K562 (cell line): ENCODE measurements at regions not wholly inside any gene's neighbourhood (a gene's known extent, or its start where the extent isn't known, plus 50 kb on each side); places are given as distances from the start of the nearest gene placed in this dataset.

ENCODE experiments used
- ATAC-seq: fragments of 200-7000 bp; cut with Tn5 transposase; 3 replicates; pipeline ENCODE4 v1.9.1; 2020; ENCODE audit warnings: moderate library complexity
- BruUV-seq: library from RNA; stranded (reverse); fragments of 400-500 nt; replicated peaks from 2 replicates; lab custom pipeline; 2021; lab: Mats Ljungman, UMichigan
- CTCF ChIA-PET: fragments of 300-600 bp; formaldehyde crosslinking; extraction: SDS; loops from one replicate; lab custom pipeline; 2021; ENCODE audit warnings: low intra/inter-chr PET ratio; lab: Yijun Ruan, JAX
- POLR2A ChIA-PET: fragments of 300-600, 350-650 bp; sonication (Branson Sonifier 250); formaldehyde crosslinking; extraction: SDS; loops from one replicate; lab custom pipeline; 2021; ENCODE audit warnings: antibody characterized with exemption, inconsistent platforms; lab: Yijun Ruan, JAX
- DNase-seq, 4 experiments: peaks; one replicate each; pipeline versions ENCODE4 v3.0.0 to v3.0.0-alpha.2; 2011 to 2018; ENCODE audit warnings: low spot score in 3 of 4, mixed read lengths in 3 of 4; ENCODE audit errors: extremely low read depth in 1 of 4
- FAIRE-seq: peaks from 2 replicates; lab custom pipeline; 2011; peaks lifted over from hg19 to GRCh38; lab: Jason Lieb, UNC
- H2AFZ ChIP-seq: 2 replicates; pipeline ENCODE4 v1.6.0; 2011; ENCODE audit warnings: low read depth, low read length, control low read depth, inconsistent platforms
- H3K27ac ChIP-seq: fragments of 200-600 bp; 3 replicates; pipeline ENCODE4 v1.8.0; 2011; ENCODE audit warnings: low read depth, mild to moderate bottlenecking, control low read depth, inconsistent platforms, low read length, moderate library complexity, mixed read lengths; ENCODE audit errors: extremely low read depth
- H3K27me3 ChIP-seq, 2 experiments: fragments of 300-600 bp in 1 of 2; 2 replicates in 1 of 2; 3 replicates in 1 of 2; pipeline versions ENCODE4 v1.6.0 to v1.8.0; 2011; ENCODE audit warnings: inconsistent platforms in 2 of 2, low read length in 2 of 2, mild to moderate bottlenecking in 1 of 2, mixed read lengths in 1 of 2, moderate library complexity in 1 of 2; ENCODE audit not compliant: control insufficient read depth in 2 of 2, insufficient read depth in 2 of 2
- H3K36me3 ChIP-seq: fragments of 300-600 bp; 3 replicates; pipeline ENCODE4 v1.8.0; 2011; ENCODE audit warnings: mild to moderate bottlenecking, low read length, inconsistent platforms; ENCODE audit not compliant: control insufficient read depth, insufficient read depth
- H3K4me1 ChIP-seq, 2 experiments: fragments of 200-600 bp in 1 of 2; replicated peaks in 1 of 2; 2 replicates in 1 of 2; 3 replicates in 1 of 2; pipeline versions ENCODE4 v1.5.1 to v1.8.0; 2011; ENCODE audit warnings: inconsistent platforms in 2 of 2, low read length in 2 of 2, mild to moderate bottlenecking in 1 of 2, mixed read lengths in 1 of 2, moderate library complexity in 1 of 2; ENCODE audit not compliant: control insufficient read depth in 2 of 2, insufficient read depth in 2 of 2
- H3K4me2 ChIP-seq: 2 replicates; pipeline ENCODE4 v1.6.1; 2011; ENCODE audit warnings: low read length, control low read depth, inconsistent platforms, mixed read lengths; ENCODE audit not compliant: insufficient read depth
- H3K4me3 ChIP-seq: fragments of 200-600 bp; sonication (generic), shearing (Covaris generic); 2 replicates; pipeline ENCODE4 v1.5.1; 2016; ENCODE audit warnings: control low read depth, inconsistent platforms
- H3K79me2 ChIP-seq: fragments of 200-600 bp; 3 replicates; pipeline ENCODE4 v1.8.0; 2011; ENCODE audit warnings: low read length, inconsistent platforms; ENCODE audit not compliant: control insufficient read depth, insufficient read depth
- H3K9ac ChIP-seq, 2 experiments: 2 replicates each; pipeline versions ENCODE4 v1.6.0 to v1.6.1; 2011; ENCODE audit warnings: low read depth in 2 of 2, low read length in 2 of 2, control low read depth in 1 of 2, inconsistent platforms in 1 of 2, mild to moderate bottlenecking in 1 of 2, mixed read lengths in 1 of 2; ENCODE audit not compliant: insufficient read depth in 1 of 2
- H3K9me1 ChIP-seq: one replicate; pipeline ENCODE4 v1.6.0; 2011; ENCODE audit warnings: inconsistent platforms, mild to moderate bottlenecking, low read length, moderate library complexity; ENCODE audit not compliant: control insufficient read depth, insufficient read depth
- H3K9me3 ChIP-seq: replicated peaks from 2 replicates; pipeline ENCODE4 v1.5.1; 2011; ENCODE audit warnings: low read depth, low read length, inconsistent platforms; ENCODE audit not compliant: control insufficient read depth, insufficient read depth
- H4K20me1 ChIP-seq: replicated peaks from 2 replicates; pipeline ENCODE4 v1.6.1; 2011; ENCODE audit warnings: low read length, inconsistent platforms, mixed read lengths; ENCODE audit not compliant: control insufficient read depth, insufficient read depth
- GABPB2 ChIP-seq: fragments of 250-450 bp; sonication (Bioruptor Pico); conservative IDR thresholded peaks from 2 replicates; pipeline ENCODE4 v1.5.1; 2021; ENCODE audit warnings: mild to moderate bottlenecking
- HDAC2 ChIP-seq: fragments of 450-650 bp; IDR thresholded peaks from 2 replicates; pipeline ENCODE4 v1.6.1; 2016; ENCODE audit warnings: mild to moderate bottlenecking
- HSF4 ChIP-seq: fragments of 250-450 bp; sonication (Bioruptor Pico); IDR thresholded peaks from 2 replicates; pipeline ENCODE4 v2.1.2; 2022; ENCODE audit warnings: mild to moderate bottlenecking, moderate library complexity, borderline replicate concordance
- NFIC ChIP-seq: fragments of 450-650 bp; IDR thresholded peaks from 2 replicates; pipeline ENCODE4 v1.6.1; 2017; ENCODE audit warnings: mild to moderate bottlenecking, inconsistent platforms
- PPARD ChIP-seq: fragments of 250-450 bp; sonication (Bioruptor Pico); IDR thresholded peaks from 2 replicates; pipeline ENCODE4 v1.8.0; 2022; ENCODE audit warnings: inconsistent platforms, mild to moderate bottlenecking, moderate library complexity
- ZNF174 ChIP-seq: fragments of 250-450 bp; sonication (Bioruptor Pico); IDR thresholded peaks from 2 replicates; pipeline ENCODE4 v1.4.0; 2020; ENCODE audit warnings: mild to moderate bottlenecking
- WGBS: fragments of 100-300 bp; shearing (Covaris generic); methylation state at CpG from one replicate; pipeline ENCODE4 v1.1.6; 2016; ENCODE audit warnings: low coverage, mixed read lengths; ENCODE audit not compliant: insufficient coverage; ENCODE audit errors: missing lambda C conversion rate; 5-methylcytosine and 5-hydroxymethylcytosine counted together
- in situ Hi-C: fragments of 300-500 bp; cut with MboI; formaldehyde crosslinking; loops from 4 replicates; pipeline ENCODE4 v1.15.0; 2018; ENCODE audit warnings: inconsistent platforms, mixed read lengths
- intact Hi-C: fragments of 100-400 bp; cut with micrococcal nuclease; formaldehyde crosslinking; loops from 2 replicates; pipeline ENCODE4 v1.14.2; 2022

DNA sequence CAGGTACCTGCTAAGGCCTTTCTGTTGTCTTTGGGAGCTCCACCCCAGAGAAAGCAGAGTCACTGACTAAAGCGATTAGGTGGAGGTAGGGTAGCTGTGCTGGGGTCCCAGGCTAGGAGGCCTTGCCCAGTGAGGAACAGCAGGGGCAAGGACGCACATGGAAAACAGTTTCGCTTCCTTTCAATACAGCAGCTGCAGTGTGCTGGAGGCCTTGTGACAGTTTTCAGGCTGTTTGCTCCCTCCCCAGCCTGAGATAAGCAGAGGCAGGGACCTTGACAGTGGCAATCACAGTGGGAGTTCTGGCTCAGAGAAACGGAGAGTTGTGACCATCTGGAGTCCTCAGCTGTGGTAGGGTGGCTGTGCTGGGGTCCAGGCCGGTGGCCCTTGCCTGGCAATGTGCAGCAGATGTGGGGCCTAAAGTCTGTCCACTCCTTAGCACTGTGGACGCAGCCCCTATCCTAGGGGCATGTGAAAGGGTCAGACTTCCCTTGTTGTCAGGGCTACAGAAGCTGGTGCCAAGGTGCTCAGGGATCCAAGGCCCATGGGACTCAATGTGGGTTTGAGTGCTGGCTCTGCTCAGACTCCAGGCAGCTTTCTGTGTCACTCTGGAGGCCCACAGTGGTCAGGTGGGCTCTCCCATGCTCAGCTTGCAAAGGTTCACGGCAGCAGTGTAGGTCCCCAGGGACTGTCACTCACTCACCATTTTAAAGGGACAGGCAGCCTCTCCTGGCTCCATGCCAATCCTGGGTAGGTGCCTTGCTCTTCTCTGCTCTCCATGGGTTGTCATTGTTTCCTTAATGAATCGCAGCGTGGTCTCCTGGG lies 534.9 kb upstream of the FMR1 start:
- no peak overlapping the region for H2AFZ ChIP-seq
- no TSS peak for BruUV-seq
- POLR2A ChIA-PET: no interaction called here
- no peak overlapping the region for H3K27ac ChIP-seq
- no peak for FAIRE-seq
- no peak for ATAC-seq
- no peaks in the 10 kb centered on the region for H3K36me3 ChIP-seq
- no peaks in the 10 kb centered on the region for H3K9me1 ChIP-seq
- TF ChIP-seq NFIC (peak; percentile 38; the same call in 1 of the 2 replicates), PPARD (CRISPR knock-in tag) (no peak), HSF4 (CRISPR knock-in tag) (no peak)
- in situ Hi-C loops (no loop called here), intact Hi-C loops (no loop called here)
- 0% methylated on average over 6 of the region's 9 CpGs for WGBS
- CTCF ChIA-PET: no interaction called here
- H4K20me1 ChIP-seq: no peaks in the 10 kb centered on the region
- H3K27me3 ChIP-seq: no peaks in the 10 kb centered on the region
- no peak overlapping the region for H3K4me3 ChIP-seq
- no peak for DNase-seq
- no peak overlapping the region for H3K9ac ChIP-seq
- no peak overlapping the region for H3K4me2 ChIP-seq
- no peaks in the 10 kb centered on the region for H3K4me1 ChIP-seq
- no peaks in the 10 kb centered on the region for H3K79me2 ChIP-seq
- no peaks in the 10 kb centered on the region for H3K9me3 ChIP-seq

DNA sequence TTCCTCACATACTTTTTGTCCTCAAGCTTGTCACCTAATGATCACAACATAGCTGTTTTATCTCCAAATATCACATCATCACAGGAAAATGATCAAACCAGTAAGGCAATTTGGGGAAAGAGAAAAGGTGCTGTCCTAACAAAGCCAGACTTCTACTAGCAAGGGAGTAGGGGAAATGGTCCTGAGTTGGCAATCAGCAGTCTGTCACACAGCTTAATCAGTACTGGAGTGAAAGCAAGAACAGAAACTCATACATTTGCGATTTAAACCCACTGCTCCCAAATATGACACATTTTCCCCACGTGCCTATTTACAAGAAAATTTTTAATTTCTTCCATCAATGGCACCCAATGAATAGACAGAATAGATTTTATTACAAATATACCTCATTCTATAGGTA lies 546.8 kb upstream of the FMR1 start:
- ChIA-PET CTCF (no interaction called here), POLR2A (no interaction called here)
- Histone ChIP-seq H3K36me3 (no peaks in the 10 kb centered on the region), H3K79me2 (no peaks in the 10 kb centered on the region), H3K27ac (no peak overlapping the region), H3K27me3 (no peaks in the 10 kb centered on the region), H3K9me3 (no peaks in the 10 kb centered on the region), H3K9ac (no peak overlapping the region), H3K9me1 (no peaks in the 10 kb centered on the region), H4K20me1 (no peaks in the 10 kb centered on the region), H2AFZ (no peak overlapping the region), H3K4me2 (no peak overlapping the region), H3K4me3 (no peak overlapping the region), H3K4me1 (no peaks in the 10 kb centered on the region)
- no peak for ATAC-seq
- TF ChIP-seq GABPB2 (CRISPR knock-in tag) (no peak), HDAC2 (no peak), ZNF174 (CRISPR knock-in tag) (no peak)
- WGBS: 0% methylated on average over 2 of the region's 2 CpGs
- in situ Hi-C loops: no loop called here
- no peak for DNase-seq
- no TSS peak for BruUV-seq
- FAIRE-seq: no peak
- intact Hi-C loops: no loop called here
